H9 (cell line): ENCODE measurements at regions not wholly inside any gene's neighbourhood (a gene's known extent, or its start where the extent isn't known, plus 50 kb on each side); places are given as distances from the start of the nearest gene placed in this dataset.

Experiments
- DNase-seq: peaks from one replicate; pipeline ENCODE4 v3.0.0-alpha.2; 2017
- H2AFZ ChIP-seq: one replicate; pipeline ENCODE4 v1.6.1; 2013; ENCODE audit warnings: mild to moderate bottlenecking, low read length, control low read depth, moderate library complexity
- H2AK5ac ChIP-seq: 2 replicates; pipeline ENCODE4 v1.6.1; 2013; ENCODE audit warnings: low read length, control low read depth, mixed read lengths; ENCODE audit not compliant: insufficient read length
- H2BK120ac ChIP-seq: one replicate; pipeline ENCODE4 v1.6.1; 2013; ENCODE audit warnings: low read depth, mild to moderate bottlenecking, low read length, control low read depth, inconsistent platforms; ENCODE audit not compliant: poor library complexity, severe bottlenecking
- H2BK12ac ChIP-seq: 2 replicates; pipeline ENCODE4 v1.6.1; 2013; ENCODE audit warnings: low read length, control low read depth, mixed read lengths, low read depth; ENCODE audit not compliant: insufficient read length
- H2BK15ac ChIP-seq: 2 replicates; pipeline ENCODE4 v1.6.1; 2013; ENCODE audit warnings: low read depth, low read length, control low read depth
- H2BK20ac ChIP-seq: one replicate; pipeline ENCODE4 v1.6.1; 2013; ENCODE audit warnings: low read depth, mild to moderate bottlenecking, low read length, control low read depth, inconsistent platforms; ENCODE audit not compliant: poor library complexity, severe bottlenecking
- H2BK5ac ChIP-seq: 2 replicates; pipeline ENCODE4 v1.6.1; 2013; ENCODE audit warnings: low read length, control low read depth, mixed read lengths; ENCODE audit not compliant: insufficient read length
- H3K14ac ChIP-seq: 2 replicates; pipeline ENCODE4 v1.6.1; 2013; ENCODE audit warnings: low read length, control low read depth; ENCODE audit not compliant: insufficient read depth
- H3K18ac ChIP-seq: 2 replicates; pipeline ENCODE4 v1.6.1; 2013; ENCODE audit warnings: low read depth, mild to moderate bottlenecking, mixed read lengths, low read length, control low read depth; ENCODE audit not compliant: insufficient read length
- H3K23ac ChIP-seq: 2 replicates; pipeline ENCODE4 v1.6.1; 2013; ENCODE audit warnings: low read length, control low read depth, mixed read lengths, low read depth; ENCODE audit not compliant: insufficient read length
- H3K23me2 ChIP-seq: 2 replicates; pipeline ENCODE4 v1.6.1; 2013; ENCODE audit warnings: low read depth, mild to moderate bottlenecking, mixed read lengths, low read length, control low read depth; ENCODE audit not compliant: insufficient read length, poor library complexity, severe bottlenecking
- H3K27ac ChIP-seq: 2 replicates; pipeline ENCODE4 v1.5.1; 2013; ENCODE audit warnings: low read length, control low read depth, mixed read lengths, low read depth; ENCODE audit not compliant: insufficient read length
- H3K27me3 ChIP-seq: 2 replicates; pipeline ENCODE4 v1.6.1; 2013; ENCODE audit warnings: low read length, control low read depth, inconsistent platforms; ENCODE audit not compliant: insufficient read depth
- H3K4ac ChIP-seq: 2 replicates; pipeline ENCODE4 v1.6.1; 2013; ENCODE audit warnings: low read depth, mild to moderate bottlenecking, control low read depth, inconsistent platforms, low read length, moderate library complexity
- H3K4me1 ChIP-seq: 2 replicates; pipeline ENCODE4 v1.6.1; 2013; ENCODE audit warnings: low read length, control low read depth, inconsistent platforms; ENCODE audit not compliant: insufficient read depth
- H3K4me2 ChIP-seq: 2 replicates; pipeline ENCODE4 v1.6.1; 2013; ENCODE audit warnings: low read length, control low read depth, mixed read lengths; ENCODE audit not compliant: insufficient read length, insufficient read depth
- H3K56ac ChIP-seq: 2 replicates; pipeline ENCODE4 v1.6.1; 2013; ENCODE audit warnings: low read depth, mild to moderate bottlenecking, mixed read lengths, low read length, control low read depth; ENCODE audit not compliant: insufficient read length
- H3K79me1 ChIP-seq: 2 replicates; pipeline ENCODE4 v1.6.1; 2013; ENCODE audit warnings: low read depth, mild to moderate bottlenecking, moderate library complexity, low read length, control low read depth, inconsistent platforms; ENCODE audit not compliant: insufficient read depth, poor library complexity, severe bottlenecking
- H3K79me2 ChIP-seq: 2 replicates; pipeline ENCODE4 v1.6.1; 2013; ENCODE audit warnings: low read length, control low read depth, inconsistent platforms; ENCODE audit not compliant: insufficient read depth
- H3K9ac ChIP-seq: 2 replicates; pipeline ENCODE4 v1.6.1; 2013; ENCODE audit warnings: low read length, control low read depth, mixed read lengths; ENCODE audit not compliant: insufficient read length; ENCODE audit errors: extremely low read depth
- H3K9me3 ChIP-seq: one replicate; pipeline ENCODE4 v1.6.1; 2013; ENCODE audit warnings: low read depth, low read length, inconsistent platforms; ENCODE audit not compliant: control insufficient read depth
- H3T11ph ChIP-seq: one replicate; pipeline ENCODE4 v1.6.1; 2013; ENCODE audit warnings: mild to moderate bottlenecking, low read length, control low read depth, inconsistent platforms
- H4K20me1 ChIP-seq: one replicate; pipeline ENCODE4 v1.6.1; 2013; ENCODE audit not compliant: control insufficient read depth, insufficient read length, insufficient read depth
- H4K5ac ChIP-seq: 2 replicates; pipeline ENCODE4 v1.6.1; 2013; ENCODE audit warnings: low read depth, mild to moderate bottlenecking, mixed read lengths, low read length, control low read depth; ENCODE audit not compliant: insufficient read length
- H4K8ac ChIP-seq: replicated peaks from 2 replicates; pipeline ENCODE4 v1.6.1; 2013; ENCODE audit warnings: low read length, control low read depth, mixed read lengths, low read depth; ENCODE audit not compliant: insufficient read length
- H4K91ac ChIP-seq: 2 replicates; pipeline ENCODE4 v1.6.1; 2013; ENCODE audit warnings: low read depth, mild to moderate bottlenecking, moderate library complexity, mixed read lengths, low read length, control low read depth; ENCODE audit not compliant: insufficient read length
- H3K27ac Mint-ChIP-seq, 3 experiments: 2 replicates in 2 of 3; 3 replicates in 1 of 3; pipeline ENCODE4 v1.8.0; 2020 to 2021; ENCODE audit warnings: mixed read lengths in 3 of 3, mild to moderate bottlenecking in 1 of 3, moderate library complexity in 1 of 3
- H3K27me3 Mint-ChIP-seq: 2 replicates; pipeline ENCODE4 v1.8.0; 2021; ENCODE audit warnings: low read depth, mild to moderate bottlenecking, moderate library complexity, mixed read lengths
- H3K36me3 Mint-ChIP-seq, 3 experiments: 2 replicates in 2 of 3; 3 replicates in 1 of 3; pipeline ENCODE4 v1.8.0; 2020 to 2021; ENCODE audit warnings: low read depth in 3 of 3, mixed read lengths in 3 of 3; ENCODE audit not compliant: insufficient read depth in 1 of 3
- H3K4me1 Mint-ChIP-seq, 2 experiments: 2 replicates each; pipeline ENCODE4 v1.8.0; 2020; ENCODE audit warnings: mixed read lengths in 2 of 2
- H3K4me3 Mint-ChIP-seq, 2 experiments: 2 replicates in 1 of 2; 3 replicates in 1 of 2; pipeline ENCODE4 v1.8.0; 2020 to 2021; ENCODE audit warnings: mild to moderate bottlenecking in 2 of 2, mixed read lengths in 2 of 2, moderate library complexity in 1 of 2
- H3K9me3 Mint-ChIP-seq, 2 experiments: 2 replicates in 1 of 2; 3 replicates in 1 of 2; pipeline ENCODE4 v1.8.0; 2020; ENCODE audit warnings: mild to moderate bottlenecking in 2 of 2, mixed read lengths in 2 of 2, moderate library complexity in 1 of 2
- CTCF ChIP-seq: fragments of 200-600 bp; sonication (generic); conservative IDR thresholded peaks from 3 replicates; pipeline ENCODE4 v1.8.0; 2021; ENCODE audit warnings: antibody characterized with exemption, mild to moderate bottlenecking
- WGBS: extraction: QIAGEN DNeasy Blood & Tissue Kit; methylation state at CpG from one replicate; pipeline ENCODE4 v1.1.7; 2013; ENCODE audit warnings: missing lambda C conversion rate, low lambda C conversion rate, mixed read lengths; ENCODE audit not compliant: insufficient read length; ENCODE audit errors: extremely low coverage; 5-methylcytosine and 5-hydroxymethylcytosine counted together

- Mint-ChIP-seq H3K4me1 (no peaks in the 10 kb centered on the region), H3K4me3 (no peak overlapping the region), H3K27me3 (peaks cover 5% of the 10 kb centered on the region), H3K27ac (no peak overlapping the region), H3K9me3 (peaks cover 0 to 4% of the 10 kb centered on the region in 2 experiments; a peak in 1 of 5 replicates), H3K36me3 (no peaks in the 10 kb centered on the region; a peak in 1 of 7 replicates)
- no peaks in the 10 kb centered on the region for H3K79me1 ChIP-seq
- H3K79me2 ChIP-seq = no peaks in the 10 kb centered on the region
- H2AFZ ChIP-seq = no peak overlapping the region
- no CpG with 5 or more reads among the region's 1 CpG for WGBS
- H3K9ac ChIP-seq = no peak overlapping the region
- H3K27ac ChIP-seq = no peak overlapping the region
- H2BK15ac ChIP-seq = no peak overlapping the region
- H3K9me3 ChIP-seq = no peaks in the 10 kb centered on the region
- no peak overlapping the region for H3K4ac ChIP-seq
- H3K4me2 ChIP-seq = no peak overlapping the region
- H3K23ac ChIP-seq = no peak overlapping the region
- no peak overlapping the region for H2AK5ac ChIP-seq
- H2BK120ac ChIP-seq = no peak overlapping the region
- no peak overlapping the region for H3T11ph ChIP-seq
- no peak overlapping the region for H4K8ac ChIP-seq
- H4K5ac ChIP-seq = no peak overlapping the region
- no peaks in the 10 kb centered on the region for H4K20me1 ChIP-seq
- no peak for TF ChIP-seq CTCF
- H3K14ac ChIP-seq = no peak overlapping the region
- no peak overlapping the region for H3K56ac ChIP-seq
- H4K91ac ChIP-seq = no peak overlapping the region
- H2BK20ac ChIP-seq = no peak overlapping the region
- no peaks in the 10 kb centered on the region for H3K23me2 ChIP-seq
- H2BK12ac ChIP-seq = no peak overlapping the region
- no peaks in the 10 kb centered on the region for H3K27me3 ChIP-seq
- no peak overlapping the region for H2BK5ac ChIP-seq
- DNase-seq = no peak
- H3K4me1 ChIP-seq = no peaks in the 10 kb centered on the region
- no peak overlapping the region for H3K18ac ChIP-seq
These were observed 209.2 kb upstream of the PTGFR start for GRCh38 chr1:78281580-78281979.
